ENCODE measurements at regions not wholly inside any gene's neighbourhood (a gene's known extent, or its start where the extent isn't known, plus 50 kb on each side); places are given as distances from the start of the nearest gene placed in this dataset.

- TF ChIP-seq, protein P1, sequence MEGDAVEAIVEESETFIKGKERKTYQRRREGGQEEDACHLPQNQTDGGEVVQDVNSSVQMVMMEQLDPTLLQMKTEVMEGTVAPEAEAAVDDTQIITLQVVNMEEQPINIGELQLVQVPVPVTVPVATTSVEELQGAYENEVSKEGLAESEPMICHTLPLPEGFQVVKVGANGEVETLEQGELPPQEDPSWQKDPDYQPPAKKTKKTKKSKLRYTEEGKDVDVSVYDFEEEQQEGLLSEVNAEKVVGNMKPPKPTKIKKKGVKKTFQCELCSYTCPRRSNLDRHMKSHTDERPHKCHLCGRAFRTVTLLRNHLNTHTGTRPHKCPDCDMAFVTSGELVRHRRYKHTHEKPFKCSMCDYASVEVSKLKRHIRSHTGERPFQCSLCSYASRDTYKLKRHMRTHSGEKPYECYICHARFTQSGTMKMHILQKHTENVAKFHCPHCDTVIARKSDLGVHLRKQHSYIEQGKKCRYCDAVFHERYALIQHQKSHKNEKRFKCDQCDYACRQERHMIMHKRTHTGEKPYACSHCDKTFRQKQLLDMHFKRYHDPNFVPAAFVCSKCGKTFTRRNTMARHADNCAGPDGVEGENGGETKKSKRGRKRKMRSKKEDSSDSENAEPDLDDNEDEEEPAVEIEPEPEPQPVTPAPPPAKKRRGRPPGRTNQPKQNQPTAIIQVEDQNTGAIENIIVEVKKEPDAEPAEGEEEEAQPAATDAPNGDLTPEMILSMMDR (IDR thresholded peaks at IDR 0.05) = no peak
- no peak for TF ChIP-seq POLR2A (IDR thresholded peaks at IDR 0.05)
- no peak for TF ChIP-seq POLR2AphosphoS5 (IDR thresholded peaks at IDR 0.05)
- no peak for TF ChIP-seq EP300 (IDR thresholded peaks at IDR 0.05)
Observed at GRCh38 chr7:91556239-91556638, 292.0 kb downstream of the FZD1 start.
